ENCODE measurements at regions not wholly inside any gene's neighbourhood (a gene's known extent, or its start where the extent isn't known, plus 50 kb on each side); places are given as distances from the start of the nearest gene placed in this dataset.

GRCh38 chr2:7471185-7471584 lies 554.0 kb downstream of the RNF144A start:
- POLR2A ChIA-PET, result no interaction called here
- intact Hi-C loops (cut with micrococcal nuclease), result no loop called here
- WGBS (ENCODE audit: insufficient coverage, low coverage, missing lambda C conversion rate), result 0% methylated on average over 2 of the region's 2 CpGs
- no peaks in the 10 kb centered on the region for H3K27me3 ChIP-seq (ENCODE audit: control insufficient read depth in 2 of 2, insufficient read depth in 2 of 2, low read length in 2 of 2)
- no peak overlapping the region for H3K27ac ChIP-seq (ENCODE audit: extremely low read depth, low read depth, low read length)
- DNase-seq (ENCODE audit: extremely low read depth in 1 of 4, low spot score in 3 of 4) (no peak), FAIRE-seq (no peak), ATAC-seq (no peak)
- no TSS peak for BruUV-seq (replicated peaks)
- no peak overlapping the region for H2AFZ ChIP-seq (ENCODE audit: low read depth, low read length)
- H3K9ac ChIP-seq (ENCODE audit: insufficient read depth in 1 of 2, low read depth in 2 of 2, low read length in 2 of 2), result no peak overlapping the region
- H4K20me1 ChIP-seq (replicated peaks; ENCODE audit: control insufficient read depth, insufficient read depth, low read length), result no peaks in the 10 kb centered on the region
- no peaks in the 10 kb centered on the region for H3K9me3 ChIP-seq (replicated peaks; ENCODE audit: control insufficient read depth, insufficient read depth, low read depth, low read length)
- no peaks in the 10 kb centered on the region for H3K4me1 ChIP-seq (replicated peaks in 1 of 2; ENCODE audit: control insufficient read depth in 2 of 2, insufficient read depth in 2 of 2, low read length in 2 of 2)
- in situ Hi-C loops (cut with MboI), result no loop called here
- no peaks in the 10 kb centered on the region for H3K9me1 ChIP-seq (ENCODE audit: control insufficient read depth, insufficient read depth, low read length)
- CTCF ChIA-PET (ENCODE audit: low intra/inter-chr PET ratio), result no interaction called here
- no peak overlapping the region for H3K4me3 ChIP-seq
- no peaks in the 10 kb centered on the region for H3K79me2 ChIP-seq (ENCODE audit: control insufficient read depth, insufficient read depth, low read length)
- H3K36me3 ChIP-seq (ENCODE audit: control insufficient read depth, insufficient read depth, low read length), result no peaks in the 10 kb centered on the region
- H3K4me2 ChIP-seq (ENCODE audit: insufficient read depth, low read length), result no peak overlapping the region
- TF ChIP-seq TCF7L2 (IDR thresholded peaks at IDR 0.05; ENCODE audit: low read depth, low read length), result no peak
- TF ChIP-seq ZHX1 (conservative IDR thresholded peaks at IDR 0.05; ENCODE audit: low read length), result no peak
- TF ChIP-seq ZNF445 (CRISPR knock-in tag; IDR thresholded peaks at IDR 0.05; ENCODE audit: low read depth), result no peak
- TF ChIP-seq RBM17 (IDR thresholded peaks at IDR 0.05; ENCODE audit: borderline replicate concordance, low read depth, low read length), result no peak
- TF ChIP-seq MTF1 (CRISPR knock-in tag; IDR thresholded peaks at IDR 0.05; ENCODE audit: borderline replicate concordance), result no peak
- TF ChIP-seq KDM1A (IDR thresholded peaks at IDR 0.05), result no peak
- no peak for TF ChIP-seq SP2 (IDR thresholded peaks at IDR 0.05; ENCODE audit: extremely low read depth, low read depth, low read length, poor library complexity, severe bottlenecking)
- no peak for TF ChIP-seq AFF4 (CRISPR knock-in tag; IDR thresholded peaks at IDR 0.05)
- TF ChIP-seq TAF1 (IDR thresholded peaks at IDR 0.05; ENCODE audit: control insufficient read depth, extremely low read depth, insufficient read depth, low read length, severe bottlenecking), result no peak
- no peak for TF ChIP-seq FOXP4 (CRISPR knock-in tag; IDR thresholded peaks at IDR 0.05; ENCODE audit: borderline replicate concordance)

Data from K562 (cell line).